ENCODE measurements at regions not wholly inside any gene's neighbourhood (a gene's known extent, or its start where the extent isn't known, plus 50 kb on each side); places are given as distances from the start of the nearest gene placed in this dataset.

DNA sequence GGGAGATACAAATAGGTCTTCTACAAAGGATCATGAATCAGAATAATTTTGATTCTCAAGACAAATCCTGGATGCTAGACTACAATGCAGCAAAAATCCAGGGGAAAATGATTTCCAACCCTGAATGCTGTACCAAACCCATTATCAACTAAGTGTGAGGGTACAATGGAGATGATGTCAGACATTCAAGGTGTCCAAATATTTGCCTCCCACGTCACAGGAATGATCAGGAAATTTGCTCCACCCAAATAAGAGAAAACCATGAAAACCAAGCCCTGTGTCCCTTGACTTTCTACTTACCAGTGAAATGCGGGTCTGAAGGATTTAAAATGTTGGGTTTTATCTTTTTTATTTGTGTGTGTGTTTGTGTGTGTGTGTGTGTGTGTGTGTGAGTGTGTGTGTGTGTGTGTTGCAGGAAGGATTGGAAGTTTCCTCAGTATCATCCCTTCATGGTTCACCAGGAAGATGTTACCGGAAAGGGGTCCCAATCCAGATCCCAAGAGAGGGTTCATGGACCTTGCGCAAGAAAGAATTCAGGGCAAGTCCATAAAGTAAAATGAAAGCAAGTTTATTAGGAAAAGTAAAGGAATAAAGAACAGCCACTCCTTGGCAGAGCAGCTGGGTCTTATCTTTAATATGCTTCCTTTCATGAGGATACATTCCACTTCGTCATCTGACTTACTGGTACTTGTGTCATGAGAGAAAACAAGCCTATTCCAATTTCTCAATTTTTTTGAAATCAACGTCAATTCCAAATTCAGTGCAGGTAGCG is 61.1 kb upstream of the ID2 start:
- Histone ChIP-seq H3K27me3 (ENCODE audit: control insufficient read depth in 2 of 2, insufficient read depth in 2 of 2, low read length in 2 of 2) (no peaks in the 10 kb centered on the region), H3K79me2 (ENCODE audit: insufficient read depth, low read length) (no peaks in the 10 kb centered on the region), H3K27ac (ENCODE audit: low read depth in 1 of 2, low read length in 2 of 2) (no peak overlapping the region), H3K9ac (ENCODE audit: insufficient read depth, low read length, poor library complexity, severe bottlenecking) (no peak overlapping the region), H3K4me3 (replicated peaks in 1 of 3; ENCODE audit: low read depth in 2 of 3, low read length in 3 of 3) (no peak overlapping the region), H3K9me3 (replicated peaks in 1 of 2; ENCODE audit: control insufficient read depth in 1 of 2, insufficient read depth in 1 of 2, low read length in 2 of 2) (no peaks in the 10 kb centered on the region), H3K4me2 (replicated peaks; ENCODE audit: extremely low read depth, low read length, poor library complexity, severe bottlenecking) (no peak overlapping the region), H3K4me1 (ENCODE audit: control insufficient read depth in 1 of 2, insufficient read depth in 2 of 2, low read length in 2 of 2) (no peaks in the 10 kb centered on the region), H3K36me3 (replicated peaks in 1 of 2; ENCODE audit: control insufficient read depth in 1 of 2, insufficient read depth in 2 of 2, low read length in 2 of 2) (no peaks in the 10 kb centered on the region), H2AFZ (ENCODE audit: insufficient read depth, low read depth, low read length, poor library complexity, severe bottlenecking) (no peak overlapping the region), H4K20me1 (ENCODE audit: insufficient read depth, low read length) (no peaks in the 10 kb centered on the region)
- Mint-ChIP-seq H3K4me1 (peaks cover 10% of the 10 kb centered on the region), H3K9me3 (no peaks in the 10 kb centered on the region), H3K36me3 (no peaks in the 10 kb centered on the region), H3K27ac (no peak overlapping the region), H3K27me3 (ENCODE audit: low read depth in 3 of 3) (peaks cover 4 to 21% (median 20%) of the 10 kb centered on the region in 3 donors), H3K4me3 (no peak overlapping the region)
- TF ChIP-seq, protein P1, sequence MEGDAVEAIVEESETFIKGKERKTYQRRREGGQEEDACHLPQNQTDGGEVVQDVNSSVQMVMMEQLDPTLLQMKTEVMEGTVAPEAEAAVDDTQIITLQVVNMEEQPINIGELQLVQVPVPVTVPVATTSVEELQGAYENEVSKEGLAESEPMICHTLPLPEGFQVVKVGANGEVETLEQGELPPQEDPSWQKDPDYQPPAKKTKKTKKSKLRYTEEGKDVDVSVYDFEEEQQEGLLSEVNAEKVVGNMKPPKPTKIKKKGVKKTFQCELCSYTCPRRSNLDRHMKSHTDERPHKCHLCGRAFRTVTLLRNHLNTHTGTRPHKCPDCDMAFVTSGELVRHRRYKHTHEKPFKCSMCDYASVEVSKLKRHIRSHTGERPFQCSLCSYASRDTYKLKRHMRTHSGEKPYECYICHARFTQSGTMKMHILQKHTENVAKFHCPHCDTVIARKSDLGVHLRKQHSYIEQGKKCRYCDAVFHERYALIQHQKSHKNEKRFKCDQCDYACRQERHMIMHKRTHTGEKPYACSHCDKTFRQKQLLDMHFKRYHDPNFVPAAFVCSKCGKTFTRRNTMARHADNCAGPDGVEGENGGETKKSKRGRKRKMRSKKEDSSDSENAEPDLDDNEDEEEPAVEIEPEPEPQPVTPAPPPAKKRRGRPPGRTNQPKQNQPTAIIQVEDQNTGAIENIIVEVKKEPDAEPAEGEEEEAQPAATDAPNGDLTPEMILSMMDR (IDR thresholded peaks at IDR 0.05) = no peak
- WGBS (ENCODE audit: insufficient coverage) = no CpG with 5 or more reads among the region's 7 CpGs
- DNase-seq = no peak
- intact Hi-C loops (cut with micrococcal nuclease) = loop anchor here in 1 of 2 donors (10.0 kb wide), 1 partner anchor 1364 kb away; no protein-coding TSS in a partner anchor

DNA sequence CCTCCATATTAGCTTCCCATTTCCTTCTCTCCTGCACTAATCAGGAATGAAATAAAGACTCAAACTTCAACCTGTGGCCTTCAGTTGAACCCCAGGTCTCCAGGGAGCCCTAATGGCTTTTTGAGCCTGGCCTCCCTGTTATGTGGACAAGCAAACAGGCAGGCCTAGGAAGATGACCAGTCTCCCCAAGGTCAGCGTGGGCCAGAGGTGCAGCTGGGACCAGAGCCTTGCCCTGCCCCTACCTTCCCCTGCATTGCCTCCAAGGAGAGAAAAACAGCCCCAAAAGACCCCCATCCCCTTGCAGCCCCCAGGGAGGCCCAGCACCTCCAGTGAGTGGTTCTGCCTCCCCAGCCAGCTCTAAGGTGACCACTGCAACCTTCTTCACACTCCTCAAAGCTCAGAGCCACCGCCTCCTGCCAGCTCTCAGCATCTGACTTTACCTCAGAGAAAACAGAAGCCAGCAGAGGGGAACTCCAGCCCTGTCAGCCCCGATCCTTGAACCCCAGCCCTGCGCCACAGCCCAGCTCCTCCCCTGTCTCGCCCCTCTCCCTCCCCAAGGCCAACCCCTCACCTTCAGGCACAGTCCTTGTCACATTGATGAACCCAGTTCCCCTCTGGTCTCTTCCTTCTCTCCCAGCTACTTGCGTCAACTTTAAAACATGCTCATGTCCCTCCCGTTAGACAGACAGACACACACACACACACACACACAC is 59.5 kb upstream of the ID2 start:
- Mint-ChIP-seq H3K4me3 (no peak overlapping the region), H3K36me3 (no peaks in the 10 kb centered on the region), H3K27me3 (ENCODE audit: low read depth in 3 of 3) (peaks cover 4 to 20% (median 17%) of the 10 kb centered on the region in 3 donors), H3K4me1 (peaks cover 15% of the 10 kb centered on the region), H3K27ac (peak overlapping the region in 1 of 7 donors; percentile 30), H3K9me3 (no peaks in the 10 kb centered on the region)
- Histone ChIP-seq H3K4me3 (replicated peaks in 1 of 3; ENCODE audit: low read depth in 2 of 3, low read length in 3 of 3) (no peak overlapping the region), H3K4me1 (ENCODE audit: control insufficient read depth in 1 of 2, insufficient read depth in 2 of 2, low read length in 2 of 2) (no peaks in the 10 kb centered on the region), H3K36me3 (replicated peaks in 1 of 2; ENCODE audit: control insufficient read depth in 1 of 2, insufficient read depth in 2 of 2, low read length in 2 of 2) (no peaks in the 10 kb centered on the region), H3K27ac (ENCODE audit: low read depth in 1 of 2, low read length in 2 of 2) (no peak overlapping the region), H3K9me3 (replicated peaks in 1 of 2; ENCODE audit: control insufficient read depth in 1 of 2, insufficient read depth in 1 of 2, low read length in 2 of 2) (no peaks in the 10 kb centered on the region), H3K4me2 (replicated peaks; ENCODE audit: extremely low read depth, low read length, poor library complexity, severe bottlenecking) (no peak overlapping the region), H3K27me3 (ENCODE audit: control insufficient read depth in 2 of 2, insufficient read depth in 2 of 2, low read length in 2 of 2) (no peaks in the 10 kb centered on the region), H2AFZ (ENCODE audit: insufficient read depth, low read depth, low read length, poor library complexity, severe bottlenecking) (peak overlapping the region; percentile 45), H3K9ac (ENCODE audit: insufficient read depth, low read length, poor library complexity, severe bottlenecking) (no peak overlapping the region), H3K79me2 (ENCODE audit: insufficient read depth, low read length) (no peaks in the 10 kb centered on the region), H4K20me1 (ENCODE audit: insufficient read depth, low read length) (no peaks in the 10 kb centered on the region)
- TF ChIP-seq, protein P1 (IDR thresholded peaks at IDR 0.05) = no peak
- 52% methylated on average over 6 of the region's 7 CpGs for WGBS (ENCODE audit: insufficient coverage)
- peak in 1 of 3 donors; percentile 23 for DNase-seq
- intact Hi-C loops (cut with micrococcal nuclease) = loop anchor here in 1 of 2 donors (10.0 kb wide), 1 partner anchor 1362 kb away; no protein-coding TSS in a partner anchor

Measured in CD14-positive monocyte (primary cell).